Spleen (tissue), 7 donors: ENCODE measurements at regions not wholly inside any gene's neighbourhood (a gene's known extent, or its start where the extent isn't known, plus 50 kb on each side); places are given as distances from the start of the nearest gene placed in this dataset.

ENCODE experiments used
- POLR2AphosphoS5 ChIP-seq, 3 donors: sonication (generic); formaldehyde crosslinking; IDR thresholded peaks; one replicate each; pipeline ENCODE4 v1.5.1; 2017; ENCODE audit warnings: antibody characterized with exemption in 3 of 3
- TF ChIP-seq, protein P1 (sequence below), 11 experiments: fragments of 200-600 bp in 7 of 11; fragments of 450-650 bp in 4 of 11; sonication (generic) in 4 of 11; IDR thresholded peaks in 8 of 11; conservative IDR thresholded peaks in 3 of 11; 1 replicate in 7 of 11; 2 replicates in 4 of 11; pipeline versions ENCODE4 v1.4.0 to v1.8.0; 2016 to 2021; ENCODE audit warnings: antibody characterized with exemption in 11 of 11, inconsistent platforms in 4 of 11, mild to moderate bottlenecking in 1 of 11
- donor health status: DM: no; HTN: no; CAD: no; lungs with moderate emphysema.
- donor health status: DM: no; HTN: no; CAD: no.
- donor health status: DM: no; HTN: no; CAD: no.

DNA sequence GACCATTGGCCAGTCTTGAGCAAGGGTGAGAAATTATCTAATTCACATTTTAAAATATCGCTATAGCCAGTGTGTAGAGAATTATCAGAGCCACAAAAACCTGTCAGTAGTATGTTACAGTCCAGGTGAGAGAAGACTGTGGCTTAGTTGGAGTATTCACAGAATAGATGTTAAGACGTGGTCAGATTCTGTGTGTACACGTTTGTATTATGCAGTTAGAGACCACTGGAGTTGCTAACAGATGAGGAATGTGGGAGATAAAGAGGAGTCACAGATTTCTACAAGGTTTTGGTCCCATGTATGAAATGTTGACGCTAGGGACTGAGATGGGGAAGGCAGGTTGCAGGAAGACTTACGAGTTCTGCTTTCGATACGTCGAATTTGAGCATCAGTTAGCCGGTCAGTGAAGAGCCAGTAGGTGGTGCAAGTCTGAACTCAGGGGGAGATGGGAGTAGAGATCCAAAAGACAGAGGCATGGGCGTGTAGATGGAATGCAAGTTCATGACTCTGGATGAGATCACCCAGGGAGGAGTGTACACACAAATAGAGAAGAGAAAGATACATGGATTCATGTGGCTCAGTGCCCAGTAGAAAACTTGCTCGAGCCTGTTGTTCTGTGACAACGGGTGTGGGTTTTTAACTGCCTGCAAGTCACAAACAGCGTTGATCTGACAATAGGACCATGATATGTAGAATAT is 114.8 kb upstream of the FLRT2 start:
- TF ChIP-seq, protein P1, sequence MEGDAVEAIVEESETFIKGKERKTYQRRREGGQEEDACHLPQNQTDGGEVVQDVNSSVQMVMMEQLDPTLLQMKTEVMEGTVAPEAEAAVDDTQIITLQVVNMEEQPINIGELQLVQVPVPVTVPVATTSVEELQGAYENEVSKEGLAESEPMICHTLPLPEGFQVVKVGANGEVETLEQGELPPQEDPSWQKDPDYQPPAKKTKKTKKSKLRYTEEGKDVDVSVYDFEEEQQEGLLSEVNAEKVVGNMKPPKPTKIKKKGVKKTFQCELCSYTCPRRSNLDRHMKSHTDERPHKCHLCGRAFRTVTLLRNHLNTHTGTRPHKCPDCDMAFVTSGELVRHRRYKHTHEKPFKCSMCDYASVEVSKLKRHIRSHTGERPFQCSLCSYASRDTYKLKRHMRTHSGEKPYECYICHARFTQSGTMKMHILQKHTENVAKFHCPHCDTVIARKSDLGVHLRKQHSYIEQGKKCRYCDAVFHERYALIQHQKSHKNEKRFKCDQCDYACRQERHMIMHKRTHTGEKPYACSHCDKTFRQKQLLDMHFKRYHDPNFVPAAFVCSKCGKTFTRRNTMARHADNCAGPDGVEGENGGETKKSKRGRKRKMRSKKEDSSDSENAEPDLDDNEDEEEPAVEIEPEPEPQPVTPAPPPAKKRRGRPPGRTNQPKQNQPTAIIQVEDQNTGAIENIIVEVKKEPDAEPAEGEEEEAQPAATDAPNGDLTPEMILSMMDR (IDR thresholded peaks at IDR 0.05 in 8 of 11, conservative IDR thresholded peaks at IDR 0.05 in 3 of 11), result no peak
- TF ChIP-seq POLR2AphosphoS5 (IDR thresholded peaks at IDR 0.05), result no peak
